ENCODE measurements at regions not wholly inside any gene's neighbourhood (a gene's known extent, or its start where the extent isn't known, plus 50 kb on each side); places are given as distances from the start of the nearest gene placed in this dataset.

- TF ChIP-seq FOXM1 (IDR thresholded peaks at IDR 0.05; ENCODE audit: low read depth) (no peak), TAF1 (IDR thresholded peaks at IDR 0.05; ENCODE audit: borderline replicate concordance, low read depth, low read length) (no peak), SIN3A (IDR thresholded peaks at IDR 0.05; ENCODE audit: borderline replicate concordance, low read depth, low read length) (no peak), EP300 (IDR thresholded peaks at IDR 0.05; ENCODE audit: borderline replicate concordance in 1 of 2, low read depth in 1 of 2, low read length in 1 of 2) (no peak), TCF12 (IDR thresholded peaks at IDR 0.05) (no peak), FOSL2 (IDR thresholded peaks at IDR 0.05; ENCODE audit: borderline replicate concordance, low read depth) (no peak)
- TF ChIP-seq, protein P1, sequence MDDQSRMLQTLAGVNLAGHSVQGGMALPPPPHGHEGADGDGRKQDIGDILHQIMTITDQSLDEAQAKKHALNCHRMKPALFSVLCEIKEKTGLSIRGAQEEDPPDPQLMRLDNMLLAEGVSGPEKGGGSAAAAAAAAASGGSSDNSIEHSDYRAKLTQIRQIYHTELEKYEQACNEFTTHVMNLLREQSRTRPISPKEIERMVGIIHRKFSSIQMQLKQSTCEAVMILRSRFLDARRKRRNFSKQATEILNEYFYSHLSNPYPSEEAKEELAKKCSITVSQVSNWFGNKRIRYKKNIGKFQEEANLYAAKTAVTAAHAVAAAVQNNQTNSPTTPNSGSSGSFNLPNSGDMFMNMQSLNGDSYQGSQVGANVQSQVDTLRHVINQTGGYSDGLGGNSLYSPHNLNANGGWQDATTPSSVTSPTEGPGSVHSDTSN (IDR thresholded peaks at IDR 0.05) = no peak
- TF ChIP-seq, protein P2, sequence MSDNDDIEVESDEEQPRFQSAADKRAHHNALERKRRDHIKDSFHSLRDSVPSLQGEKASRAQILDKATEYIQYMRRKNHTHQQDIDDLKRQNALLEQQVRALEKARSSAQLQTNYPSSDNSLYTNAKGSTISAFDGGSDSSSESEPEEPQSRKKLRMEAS (IDR thresholded peaks at IDR 0.05; ENCODE audit: low read depth) = no peak
Observed at GRCh38 chr3:43910750-43911149, 220.0 kb downstream of the ABHD5 start (continued).

DNA sequence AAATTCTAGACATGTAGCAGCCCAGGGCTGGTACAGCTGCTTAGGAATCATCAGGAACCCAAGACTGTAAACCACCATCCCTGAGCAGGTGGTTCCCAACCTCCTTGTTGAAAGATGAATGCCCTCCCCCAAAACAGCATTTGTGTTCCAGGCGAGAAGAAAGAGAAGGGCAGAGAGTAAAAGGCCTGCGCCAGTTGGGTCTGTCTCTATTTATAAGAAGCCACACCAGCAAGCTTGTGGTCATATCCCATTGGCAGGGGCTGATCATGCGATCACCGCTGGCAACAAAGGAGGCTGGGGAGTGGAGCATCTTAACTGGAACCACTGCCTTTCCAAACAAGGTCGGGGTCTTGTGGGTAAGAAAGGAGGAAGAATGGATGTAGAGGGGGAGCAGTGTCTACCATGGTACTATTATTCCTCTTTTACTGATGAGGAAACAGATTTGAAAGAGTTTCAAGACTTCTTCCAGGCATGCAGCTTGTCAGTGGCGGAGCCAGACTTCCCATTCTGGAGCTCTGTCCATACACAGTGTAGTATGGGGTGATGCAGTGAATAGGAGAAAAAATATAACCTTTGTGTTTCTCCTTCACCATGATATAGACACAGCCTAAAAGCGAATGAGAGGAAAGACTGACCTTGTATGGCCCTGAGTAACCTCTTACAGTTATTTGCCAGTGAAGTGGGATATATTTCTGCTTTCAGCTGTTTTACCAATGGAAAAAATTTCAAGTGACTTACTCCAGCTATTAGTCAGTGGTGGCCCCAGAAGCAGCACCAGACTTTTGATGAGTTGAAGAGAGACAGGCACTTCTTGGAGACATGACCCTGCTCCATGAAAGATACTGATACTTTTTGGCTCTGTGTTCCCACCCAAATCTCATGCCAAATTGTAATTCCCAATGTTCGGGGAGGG is 222.6 kb downstream of the ABHD5 start:
- no peaks in the 10 kb centered on the region for H3K4me1 ChIP-seq (ENCODE audit: control insufficient read depth in 1 of 2, insufficient read depth in 2 of 2, low read depth in 1 of 2, low read length in 1 of 2)
- no peaks in the 10 kb centered on the region for H4K20me1 ChIP-seq (ENCODE audit: insufficient read depth)
- H2AFZ ChIP-seq (ENCODE audit: low read depth) = no peak overlapping the region
- ChIA-PET POLR2A (interaction anchor here (0.7 kb wide), 1 partner anchor 219 kb away, joined by 3 read pairs; no protein-coding TSS in a partner anchor), CTCF (no interaction called here)
- no peak overlapping the region for H3K4me3 ChIP-seq (ENCODE audit: low read depth in 2 of 2, low read length in 1 of 2)
- H3K9me2 ChIP-seq = no peaks in the 10 kb centered on the region
- H3K79me2 ChIP-seq (ENCODE audit: insufficient read depth) = no peaks in the 10 kb centered on the region
- no peaks in the 10 kb centered on the region for H3K36me3 ChIP-seq (replicated peaks in 1 of 2; ENCODE audit: control insufficient read depth in 1 of 2, insufficient read depth in 2 of 2, low read length in 1 of 2)
- no peaks in the 10 kb centered on the region for H3K9me3 ChIP-seq
- no peak overlapping the region for H3K4me2 ChIP-seq
- no peak overlapping the region for H3K27ac ChIP-seq (ENCODE audit: low read depth in 2 of 2, low read length in 1 of 2)
- 77% methylated on average over 8 of the region's 8 CpGs for WGBS (ENCODE audit: low lambda C conversion rate)
- TF ChIP-seq, protein P3, sequence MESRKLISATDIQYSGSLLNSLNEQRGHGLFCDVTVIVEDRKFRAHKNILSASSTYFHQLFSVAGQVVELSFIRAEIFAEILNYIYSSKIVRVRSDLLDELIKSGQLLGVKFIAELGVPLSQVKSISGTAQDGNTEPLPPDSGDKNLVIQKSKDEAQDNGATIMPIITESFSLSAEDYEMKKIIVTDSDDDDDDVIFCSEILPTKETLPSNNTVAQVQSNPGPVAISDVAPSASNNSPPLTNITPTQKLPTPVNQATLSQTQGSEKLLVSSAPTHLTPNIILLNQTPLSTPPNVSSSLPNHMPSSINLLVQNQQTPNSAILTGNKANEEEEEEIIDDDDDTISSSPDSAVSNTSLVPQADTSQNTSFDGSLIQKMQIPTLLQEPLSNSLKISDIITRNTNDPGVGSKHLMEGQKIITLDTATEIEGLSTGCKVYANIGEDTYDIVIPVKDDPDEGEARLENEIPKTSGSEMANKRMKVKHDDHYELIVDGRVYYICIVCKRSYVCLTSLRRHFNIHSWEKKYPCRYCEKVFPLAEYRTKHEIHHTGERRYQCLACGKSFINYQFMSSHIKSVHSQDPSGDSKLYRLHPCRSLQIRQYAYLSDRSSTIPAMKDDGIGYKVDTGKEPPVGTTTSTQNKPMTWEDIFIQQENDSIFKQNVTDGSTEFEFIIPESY (IDR thresholded peaks at IDR 0.05; ENCODE audit: borderline replicate concordance, low read depth) = no peak
- no peak for TF ChIP-seq GATA2 (CRISPR knock-in tag; IDR thresholded peaks at IDR 0.05)
- no peak for TF ChIP-seq GABPA (IDR thresholded peaks at IDR 0.05; ENCODE audit: low read depth)
- no peak for TF ChIP-seq USF1 (IDR thresholded peaks at IDR 0.05; ENCODE audit: borderline replicate concordance, low read depth)
- TF ChIP-seq FOXJ3 (CRISPR knock-in tag; IDR thresholded peaks at IDR 0.05) = no peak
- no peak for TF ChIP-seq RAD21 (IDR thresholded peaks at IDR 0.05; ENCODE audit: low read length)
- TF ChIP-seq YY1 (IDR thresholded peaks at IDR 0.05; ENCODE audit: low read depth) = no peak
- TF ChIP-seq ELF1 (IDR thresholded peaks at IDR 0.05) = no peak
- TF ChIP-seq NFIC (IDR thresholded peaks at IDR 0.05; ENCODE audit: borderline replicate concordance) = no peak
- TF ChIP-seq SMC3 (IDR thresholded peaks at IDR 0.05; ENCODE audit: low read depth, low read length) = no peak
- no peak for TF ChIP-seq MXI1 (IDR thresholded peaks at IDR 0.05; ENCODE audit: low read depth, low read length)
- no peak for TF ChIP-seq FOXM1 (IDR thresholded peaks at IDR 0.05; ENCODE audit: low read depth)
- TF ChIP-seq, protein P1 (IDR thresholded peaks at IDR 0.05) = no peak
- TF ChIP-seq, protein P4, sequence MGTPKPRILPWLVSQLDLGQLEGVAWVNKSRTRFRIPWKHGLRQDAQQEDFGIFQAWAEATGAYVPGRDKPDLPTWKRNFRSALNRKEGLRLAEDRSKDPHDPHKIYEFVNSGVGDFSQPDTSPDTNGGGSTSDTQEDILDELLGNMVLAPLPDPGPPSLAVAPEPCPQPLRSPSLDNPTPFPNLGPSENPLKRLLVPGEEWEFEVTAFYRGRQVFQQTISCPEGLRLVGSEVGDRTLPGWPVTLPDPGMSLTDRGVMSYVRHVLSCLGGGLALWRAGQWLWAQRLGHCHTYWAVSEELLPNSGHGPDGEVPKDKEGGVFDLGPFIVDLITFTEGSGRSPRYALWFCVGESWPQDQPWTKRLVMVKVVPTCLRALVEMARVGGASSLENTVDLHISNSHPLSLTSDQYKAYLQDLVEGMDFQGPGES (IDR thresholded peaks at IDR 0.05; ENCODE audit: low read depth, low read length) = no peak
- TF ChIP-seq NRF1 (IDR thresholded peaks at IDR 0.05; ENCODE audit: low read depth, low read length) = no peak
- H3K9ac ChIP-seq = no peak overlapping the region
- H3K27me3 ChIP-seq (ENCODE audit: insufficient read depth) = no peaks in the 10 kb centered on the region
- no peak for DNase-seq
- H3F3A ChIP-seq (replicated peaks; ENCODE audit: insufficient read depth) = no peaks in the 10 kb centered on the region
